ENCODE measurements at regions not wholly inside any gene's neighbourhood (a gene's known extent, or its start where the extent isn't known, plus 50 kb on each side); places are given as distances from the start of the nearest gene placed in this dataset.

DNA sequence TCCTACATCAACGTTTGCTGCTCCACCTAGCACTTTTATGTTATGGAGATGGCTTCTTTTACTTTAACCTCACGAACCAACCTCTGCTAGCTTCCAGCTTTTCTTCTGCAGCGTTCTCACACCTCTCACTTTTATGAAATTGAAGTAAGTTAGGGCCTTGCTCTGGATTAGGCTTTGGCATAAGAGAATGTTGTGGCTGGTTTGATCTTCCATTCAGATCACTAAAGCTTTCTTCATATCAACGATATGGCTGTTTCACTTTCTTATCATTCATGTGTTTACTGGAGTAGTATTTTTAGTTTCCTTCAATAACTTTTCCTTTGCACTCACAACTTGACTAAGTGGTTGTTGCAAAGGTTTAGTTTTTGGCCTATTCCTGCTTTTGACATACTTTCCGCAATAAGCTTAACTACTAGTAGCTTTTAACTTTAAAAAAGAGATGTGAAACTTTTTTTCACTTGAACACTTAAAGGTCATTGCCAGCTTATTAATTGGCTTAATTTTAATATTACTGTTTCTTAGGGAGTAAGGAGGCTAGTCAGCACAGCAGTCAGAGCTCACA, 60.0 kb upstream of the SPRY2 start:
- Histone ChIP-seq H3K27ac (no peak overlapping the region), H3K9me3 (ENCODE audit: low read depth, low read length) (no peaks in the 10 kb centered on the region), H3K4me3 (no peak overlapping the region), H3K9ac (ENCODE audit: insufficient read length) (no peak overlapping the region), H3K36me3 (ENCODE audit: insufficient read depth, low read length) (no peaks in the 10 kb centered on the region)
- DNase-seq (ENCODE audit: low read depth, low spot score) = no peak
- no peak for TF ChIP-seq EZH2 (IDR thresholded peaks at IDR 0.05)
- TF ChIP-seq FOXP2 (optimal IDR thresholded peaks at IDR 0.05; ENCODE audit: control extremely low read depth, extremely low read length, insufficient read depth) = no peak
- no peak for TF ChIP-seq POLR2AphosphoS5 (IDR thresholded peaks at IDR 0.05; ENCODE audit: borderline replicate concordance, low read depth, low read length)

GRCh38 chr13:80400164-80400864, 59.4 kb upstream of the SPRY2 start:
- Histone ChIP-seq H3K27ac (no peak overlapping the region), H3K4me3 (no peak overlapping the region), H3K36me3 (ENCODE audit: insufficient read depth, low read length) (no peaks in the 10 kb centered on the region), H3K9ac (ENCODE audit: insufficient read length) (no peak overlapping the region), H3K9me3 (ENCODE audit: low read depth, low read length) (no peaks in the 10 kb centered on the region)
- no peak for DNase-seq (ENCODE audit: low read depth, low spot score)
- TF ChIP-seq FOXP2 (optimal IDR thresholded peaks at IDR 0.05; ENCODE audit: control extremely low read depth, extremely low read length, insufficient read depth) (no peak), POLR2AphosphoS5 (IDR thresholded peaks at IDR 0.05; ENCODE audit: borderline replicate concordance, low read depth, low read length) (no peak), EZH2 (IDR thresholded peaks at IDR 0.05) (no peak)

DNA sequence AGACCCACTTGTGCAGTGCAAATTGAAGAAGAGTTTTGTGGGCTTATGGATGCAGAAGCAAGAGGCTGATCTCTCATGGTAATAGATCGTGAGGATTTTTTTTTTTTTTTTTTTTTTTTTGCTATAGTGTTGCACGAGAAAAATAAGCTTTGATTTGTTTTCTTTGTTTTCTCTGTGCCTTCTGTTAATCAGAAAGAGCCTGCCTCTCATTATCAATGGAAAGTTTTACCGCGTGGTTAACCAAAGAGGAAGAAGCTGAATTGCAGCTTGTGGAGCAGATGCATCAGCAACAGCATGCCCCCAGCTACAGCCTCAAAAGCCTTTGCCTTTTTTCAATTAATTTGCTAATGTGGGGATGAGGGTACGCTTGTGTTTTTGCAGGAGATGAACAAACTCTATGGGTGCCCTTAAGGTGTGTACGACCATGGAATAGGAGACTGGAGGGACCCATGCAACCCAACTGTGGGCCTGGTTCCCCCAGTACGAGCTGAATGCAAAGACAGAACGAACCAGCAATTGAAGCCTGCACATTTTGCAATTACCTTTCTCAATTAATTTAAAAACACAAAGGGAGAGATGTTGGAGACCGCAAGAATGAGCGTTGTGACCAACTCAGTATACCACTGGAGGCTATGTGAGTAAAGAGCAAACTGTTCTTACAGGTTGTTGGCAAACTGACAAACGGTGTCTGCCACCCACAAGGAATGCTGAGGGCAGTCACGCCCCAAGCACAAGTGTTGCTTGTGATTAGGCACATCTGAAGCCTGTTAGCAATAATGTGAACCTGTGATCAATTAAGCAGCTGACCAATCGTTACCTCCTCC, 58.6 kb upstream of the SPRY2 start:
- Histone ChIP-seq H3K9me3 (ENCODE audit: low read depth, low read length) (no peaks in the 10 kb centered on the region), H3K4me3 (no peak overlapping the region), H3K36me3 (ENCODE audit: insufficient read depth, low read length) (no peaks in the 10 kb centered on the region), H3K9ac (ENCODE audit: insufficient read length) (no peak overlapping the region), H3K27ac (no peak overlapping the region)
- no peak for DNase-seq (ENCODE audit: low read depth, low spot score)
- TF ChIP-seq FOXP2 (optimal IDR thresholded peaks at IDR 0.05; ENCODE audit: control extremely low read depth, extremely low read length, insufficient read depth) (no peak), POLR2AphosphoS5 (IDR thresholded peaks at IDR 0.05; ENCODE audit: borderline replicate concordance, low read depth, low read length) (no peak), EZH2 (IDR thresholded peaks at IDR 0.05) (no peak)

Data from SK-N-MC (cell line).